ENCODE measurements at regions not wholly inside any gene's neighbourhood (a gene's known extent, or its start where the extent isn't known, plus 50 kb on each side); places are given as distances from the start of the nearest gene placed in this dataset.
"Not testable (repeated sequence)": the region's sequence is repeated elsewhere in the genome, so short reads cannot be mapped to it uniquely, and the experiment has no call there.

DNA sequence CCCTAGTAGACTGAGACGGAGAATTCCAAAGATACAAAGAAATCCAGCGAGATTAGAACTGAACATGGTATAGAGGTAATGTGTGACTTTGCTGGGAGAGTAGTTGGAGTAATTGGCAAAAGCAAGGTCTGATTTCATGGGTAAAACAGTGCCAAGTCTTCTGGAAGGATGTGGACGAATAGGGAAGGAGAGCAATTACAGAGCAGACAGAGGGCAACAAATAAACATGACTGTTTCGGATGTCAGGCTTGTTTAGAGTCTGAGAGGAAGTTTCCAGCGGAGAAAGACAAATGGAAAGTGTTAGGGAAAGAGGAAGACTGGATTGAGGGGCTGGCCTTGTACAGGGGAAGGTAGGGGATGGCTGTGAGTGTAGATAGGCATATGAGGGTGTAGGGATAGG lies 190.4 kb upstream of the ADRA1D start:
- H3K4me3 Mint-ChIP-seq, result no peak overlapping the region
- ATAC-seq (ENCODE audit: low read depth in 2 of 2) (no peak), DNase-seq (no peak)
- no peak overlapping the region for H3K27ac Mint-ChIP-seq
- H3K27ac ChIP-seq (ENCODE audit: insufficient read depth, low read length, poor library complexity, severe bottlenecking), result no peak overlapping the region
- no peaks in the 10 kb centered on the region for H3K9me3 ChIP-seq (ENCODE audit: control insufficient read depth in 2 of 2, low read length in 2 of 2)
- H3K27me3 ChIP-seq (ENCODE audit: control insufficient read depth, insufficient read depth, low read length), result no peaks in the 10 kb centered on the region
- no peaks in the 10 kb centered on the region for H3K36me3 Mint-ChIP-seq
- H3K36me3 ChIP-seq (ENCODE audit: control insufficient read depth, insufficient read depth, low read length), result no peaks in the 10 kb centered on the region
- no peaks in the 10 kb centered on the region for H3K4me1 Mint-ChIP-seq
- peaks cover 0 to 1% (median 0%) of the 10 kb centered on the region in 7 donors for H3K9me3 Mint-ChIP-seq
- H3K4me3 ChIP-seq (ENCODE audit: low read depth, low read length), result no peak overlapping the region
- no peaks in the 10 kb centered on the region for H3K4me1 ChIP-seq (ENCODE audit: control insufficient read depth, insufficient read depth, low read length, poor library complexity, severe bottlenecking)
- H3K27me3 Mint-ChIP-seq, result peaks cover 13% of the 10 kb centered on the region

DNA sequence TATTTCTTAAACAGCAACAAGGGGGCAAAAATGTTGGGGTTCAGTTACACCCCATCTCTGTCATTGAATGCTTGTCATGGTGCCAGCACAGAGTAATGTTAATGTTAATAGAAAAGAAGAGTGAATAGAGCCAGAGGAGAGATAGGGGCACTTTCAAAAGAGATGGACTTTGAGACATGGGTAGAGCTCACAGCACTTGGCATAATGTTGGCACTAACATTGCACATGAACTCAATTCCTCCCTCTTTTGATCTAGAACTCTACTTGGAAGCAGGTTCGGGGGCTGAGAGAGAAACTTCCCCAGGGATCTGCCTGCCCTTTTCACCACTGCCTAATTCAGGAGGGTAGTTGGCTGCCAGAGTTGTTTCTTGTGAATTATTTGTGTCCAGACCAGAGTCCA lies 188.0 kb upstream of the ADRA1D start:
- Mint-ChIP-seq H3K27ac (no peak overlapping the region), H3K27me3 (peaks cover 19% of the 10 kb centered on the region), H3K36me3 (no peaks in the 10 kb centered on the region), H3K4me1 (no peaks in the 10 kb centered on the region), H3K9me3 (peaks cover 0 to 1% (median 0%) of the 10 kb centered on the region in 7 donors), H3K4me3 (no peak overlapping the region)
- Histone ChIP-seq H3K9me3 (ENCODE audit: control insufficient read depth in 2 of 2, low read length in 2 of 2) (no peaks in the 10 kb centered on the region), H3K27me3 (ENCODE audit: control insufficient read depth, insufficient read depth, low read length) (no peaks in the 10 kb centered on the region), H3K36me3 (ENCODE audit: control insufficient read depth, insufficient read depth, low read length) (no peaks in the 10 kb centered on the region), H3K4me1 (ENCODE audit: control insufficient read depth, insufficient read depth, low read length, poor library complexity, severe bottlenecking) (no peaks in the 10 kb centered on the region), H3K27ac (ENCODE audit: insufficient read depth, low read length, poor library complexity, severe bottlenecking) (no peak overlapping the region), H3K4me3 (ENCODE audit: low read depth, low read length) (no peak overlapping the region)
- ATAC-seq (ENCODE audit: low read depth in 2 of 2) (no peak), DNase-seq (no peak)

DNA sequence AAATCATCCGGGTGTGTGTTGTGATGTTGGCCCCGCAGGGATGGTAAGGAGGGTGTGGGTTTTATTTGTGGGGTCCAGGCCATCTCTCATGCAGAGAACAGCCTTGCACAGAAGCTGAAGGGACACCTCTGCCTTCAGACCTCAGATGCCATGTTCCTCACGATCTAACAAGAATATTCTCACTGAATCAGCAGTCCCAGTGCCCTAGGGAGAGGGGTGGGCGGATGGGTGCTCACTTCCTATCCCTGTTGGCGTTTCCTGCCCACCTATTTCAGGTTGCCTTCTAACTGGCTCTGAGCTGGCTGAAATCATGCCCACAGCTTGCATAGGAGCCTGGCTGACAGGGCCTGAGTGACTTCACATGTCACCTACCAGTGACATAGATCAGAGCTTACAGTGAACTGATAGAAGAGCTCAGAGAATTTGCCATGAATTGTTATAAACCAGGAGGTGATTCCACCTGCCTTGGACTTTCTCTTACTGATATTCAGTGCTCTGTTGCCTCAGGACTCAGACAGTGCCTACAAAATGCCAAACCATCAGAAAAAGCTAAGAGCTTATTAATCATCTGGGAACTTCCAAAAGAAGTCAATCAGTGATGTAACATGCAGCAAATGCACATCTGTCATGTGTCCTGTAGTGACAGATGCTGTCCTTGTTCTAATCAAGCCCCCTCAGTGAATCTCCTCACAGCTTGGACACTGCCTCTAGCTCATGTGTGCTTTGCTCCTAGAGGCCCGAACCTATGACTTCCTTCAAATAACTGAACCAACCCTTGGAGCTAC lies 186.8 kb upstream of the ADRA1D start:
- Histone ChIP-seq H3K27ac (ENCODE audit: insufficient read depth, low read length, poor library complexity, severe bottlenecking) (no peak overlapping the region), H3K4me3 (ENCODE audit: low read depth, low read length) (no peak overlapping the region), H3K27me3 (ENCODE audit: control insufficient read depth, insufficient read depth, low read length) (no peaks in the 10 kb centered on the region), H3K36me3 (ENCODE audit: control insufficient read depth, insufficient read depth, low read length) (no peaks in the 10 kb centered on the region), H3K4me1 (ENCODE audit: control insufficient read depth, insufficient read depth, low read length, poor library complexity, severe bottlenecking) (no peaks in the 10 kb centered on the region), H3K9me3 (ENCODE audit: control insufficient read depth in 2 of 2, low read length in 2 of 2) (no peaks in the 10 kb centered on the region)
- Mint-ChIP-seq H3K27ac (no peak overlapping the region), H3K9me3 (peaks cover 0 to 2% (median 0%) of the 10 kb centered on the region in 7 donors), H3K4me3 (no peak overlapping the region), H3K4me1 (no peaks in the 10 kb centered on the region), H3K36me3 (no peaks in the 10 kb centered on the region), H3K27me3 (peaks cover 10% of the 10 kb centered on the region)
- DNase-seq (no peak), ATAC-seq (ENCODE audit: low read depth in 2 of 2) (no peak)

DNA sequence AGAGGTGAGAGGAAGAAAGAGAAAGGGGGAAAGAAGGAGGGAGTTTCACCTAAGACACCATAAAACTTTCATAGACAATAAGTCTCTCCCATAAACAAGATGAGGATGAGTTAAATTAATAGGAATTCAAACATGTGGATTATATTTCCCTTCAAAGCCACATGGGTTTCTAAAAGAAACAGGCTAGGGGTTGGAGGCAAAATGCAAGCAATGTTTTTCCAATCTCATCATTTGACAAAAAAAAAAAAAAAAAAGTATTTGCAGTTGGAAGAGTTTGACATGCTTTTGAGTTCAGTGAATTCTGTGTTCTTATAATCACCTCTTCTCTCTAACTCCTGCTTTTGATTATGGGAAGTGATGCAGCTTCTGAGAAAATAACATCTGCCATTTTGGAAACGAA lies 186.1 kb upstream of the ADRA1D start:
- no peak overlapping the region for H3K4me3 ChIP-seq (ENCODE audit: low read depth, low read length)
- Mint-ChIP-seq H3K27ac (no peak overlapping the region), H3K27me3 (peaks cover 10% of the 10 kb centered on the region), H3K36me3 (no peaks in the 10 kb centered on the region), H3K4me3 (no peak overlapping the region), H3K4me1 (no peaks in the 10 kb centered on the region), H3K9me3 (peaks cover 0 to 2% (median 0%) of the 10 kb centered on the region in 7 donors)
- ATAC-seq (ENCODE audit: low read depth in 2 of 2) (no peak), DNase-seq (no peak)
- H3K4me1 ChIP-seq (ENCODE audit: control insufficient read depth, insufficient read depth, low read length, poor library complexity, severe bottlenecking), result no peaks in the 10 kb centered on the region
- no peaks in the 10 kb centered on the region for H3K36me3 ChIP-seq (ENCODE audit: control insufficient read depth, insufficient read depth, low read length)
- no peak overlapping the region for H3K27ac ChIP-seq (ENCODE audit: insufficient read depth, low read length, poor library complexity, severe bottlenecking)
- H3K9me3 ChIP-seq (ENCODE audit: control insufficient read depth in 2 of 2, low read length in 2 of 2), result no peaks in the 10 kb centered on the region
- no peaks in the 10 kb centered on the region for H3K27me3 ChIP-seq (ENCODE audit: control insufficient read depth, insufficient read depth, low read length)

DNA sequence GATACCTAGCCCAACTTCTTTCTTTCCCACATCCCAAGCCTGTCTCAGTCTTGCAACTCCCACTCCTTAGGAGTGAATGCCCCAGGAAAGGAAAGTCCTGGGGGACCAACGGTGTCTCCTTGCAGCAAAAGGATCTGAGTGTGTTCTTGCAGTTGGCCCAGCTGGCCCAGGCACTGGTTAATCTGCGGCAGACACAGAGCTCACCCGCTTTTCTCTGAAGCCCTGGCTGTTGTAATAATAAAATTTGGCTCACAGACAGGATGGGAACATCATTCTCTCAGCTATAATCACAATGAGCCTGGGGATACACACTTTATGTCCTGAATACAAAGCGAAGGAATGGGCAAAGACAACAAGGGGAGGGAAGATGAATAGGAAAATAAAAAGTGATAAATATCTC lies 185.6 kb upstream of the ADRA1D start:
- DNase-seq (no peak), ATAC-seq (ENCODE audit: low read depth in 2 of 2) (no peak)
- Mint-ChIP-seq H3K9me3 (peaks cover 0 to 2% (median 0%) of the 10 kb centered on the region in 7 donors), H3K4me3 (no peak overlapping the region), H3K27me3 (peaks cover 10% of the 10 kb centered on the region), H3K36me3 (no peaks in the 10 kb centered on the region), H3K27ac (no peak overlapping the region), H3K4me1 (no peaks in the 10 kb centered on the region)
- H3K27me3 ChIP-seq (ENCODE audit: control insufficient read depth, insufficient read depth, low read length), result no peaks in the 10 kb centered on the region
- H3K36me3 ChIP-seq (ENCODE audit: control insufficient read depth, insufficient read depth, low read length), result no peaks in the 10 kb centered on the region
- H3K27ac ChIP-seq (ENCODE audit: insufficient read depth, low read length, poor library complexity, severe bottlenecking), result no peak overlapping the region
- no peaks in the 10 kb centered on the region for H3K4me1 ChIP-seq (ENCODE audit: control insufficient read depth, insufficient read depth, low read length, poor library complexity, severe bottlenecking)
- no peak overlapping the region for H3K4me3 ChIP-seq (ENCODE audit: low read depth, low read length)
- no peaks in the 10 kb centered on the region for H3K9me3 ChIP-seq (ENCODE audit: control insufficient read depth in 2 of 2, low read length in 2 of 2)

DNA sequence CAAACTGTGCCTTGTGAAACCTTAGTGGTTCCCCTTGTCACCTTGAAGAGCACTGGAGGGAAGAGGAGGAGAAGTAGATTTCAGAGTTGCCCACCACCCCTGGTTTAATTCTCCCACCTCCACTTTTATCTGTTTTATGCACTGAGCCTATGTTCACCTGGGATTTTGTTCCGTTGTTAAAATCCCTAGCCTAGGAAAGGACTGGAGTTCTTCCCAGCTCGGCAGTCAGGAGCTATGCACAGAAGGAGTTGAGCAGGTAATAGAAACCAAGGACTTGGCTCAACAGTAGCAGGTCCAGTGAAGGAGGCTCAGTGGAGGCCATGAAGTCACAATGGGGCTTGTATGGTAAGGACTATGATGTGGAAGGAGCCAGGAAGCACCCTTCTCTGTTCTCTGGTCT lies 182.4 kb upstream of the ADRA1D start:
- H3K9me3 Mint-ChIP-seq, result peaks cover 0 to 4% (median 0%) of the 10 kb centered on the region in 7 donors
- H3K4me3 ChIP-seq (ENCODE audit: low read depth, low read length), result no peak overlapping the region
- H3K27ac ChIP-seq (ENCODE audit: insufficient read depth, low read length, poor library complexity, severe bottlenecking), result no peak overlapping the region
- DNase-seq (no peak), ATAC-seq (ENCODE audit: low read depth in 2 of 2) (no peak)
- no peak overlapping the region for H3K4me3 Mint-ChIP-seq
- no peaks in the 10 kb centered on the region for H3K36me3 ChIP-seq (ENCODE audit: control insufficient read depth, insufficient read depth, low read length)
- no peaks in the 10 kb centered on the region for H3K4me1 Mint-ChIP-seq
- H3K27me3 ChIP-seq (ENCODE audit: control insufficient read depth, insufficient read depth, low read length), result no peaks in the 10 kb centered on the region
- no peaks in the 10 kb centered on the region for H3K9me3 ChIP-seq (ENCODE audit: control insufficient read depth in 2 of 2, low read length in 2 of 2)
- H3K27ac Mint-ChIP-seq, result no peak overlapping the region
- no peaks in the 10 kb centered on the region for H3K36me3 Mint-ChIP-seq
- H3K27me3 Mint-ChIP-seq, result peaks cover 10% of the 10 kb centered on the region
- no peaks in the 10 kb centered on the region for H3K4me1 ChIP-seq (ENCODE audit: control insufficient read depth, insufficient read depth, low read length, poor library complexity, severe bottlenecking)

DNA sequence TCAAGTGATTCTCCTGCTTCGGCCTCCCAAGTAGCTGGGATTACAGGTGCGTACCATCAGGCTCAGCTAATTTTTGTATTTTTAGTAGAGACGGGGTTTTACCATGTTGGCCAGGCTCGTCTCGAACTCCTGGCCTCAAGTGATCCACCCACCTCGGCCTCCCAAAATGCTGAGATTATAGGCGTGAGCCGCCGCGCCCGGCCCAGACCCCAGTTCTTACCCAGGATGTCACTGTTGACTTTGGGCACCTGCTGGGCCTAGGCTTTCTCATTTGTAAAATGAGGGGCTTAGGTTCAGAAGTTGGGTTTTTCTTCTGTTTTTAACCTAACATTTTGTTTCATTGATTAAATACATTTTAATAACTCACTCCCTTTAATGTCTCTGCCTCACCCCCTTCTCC lies 181.7 kb upstream of the ADRA1D start:
- DNase-seq; H3K4me1 Mint-ChIP-seq; H3K27ac ChIP-seq (ENCODE audit: insufficient read depth, low read length, poor library complexity, severe bottlenecking); H3K4me1 ChIP-seq (ENCODE audit: control insufficient read depth, insufficient read depth, low read length, poor library complexity, severe bottlenecking); H3K36me3 ChIP-seq (ENCODE audit: control insufficient read depth, insufficient read depth, low read length); H3K27me3 ChIP-seq (ENCODE audit: control insufficient read depth, insufficient read depth, low read length); ATAC-seq (ENCODE audit: low read depth in 2 of 2); H3K4me3 ChIP-seq (ENCODE audit: low read depth, low read length); H3K9me3 Mint-ChIP-seq; H3K9me3 ChIP-seq (ENCODE audit: control insufficient read depth in 2 of 2, low read length in 2 of 2); H3K36me3 Mint-ChIP-seq; H3K4me3 Mint-ChIP-seq: not testable (repeated sequence)
- Mint-ChIP-seq H3K27me3 (peaks cover 10% of the 10 kb centered on the region), H3K27ac (peak overlapping the region in 1 of 3 donors; percentile 28)

DNA sequence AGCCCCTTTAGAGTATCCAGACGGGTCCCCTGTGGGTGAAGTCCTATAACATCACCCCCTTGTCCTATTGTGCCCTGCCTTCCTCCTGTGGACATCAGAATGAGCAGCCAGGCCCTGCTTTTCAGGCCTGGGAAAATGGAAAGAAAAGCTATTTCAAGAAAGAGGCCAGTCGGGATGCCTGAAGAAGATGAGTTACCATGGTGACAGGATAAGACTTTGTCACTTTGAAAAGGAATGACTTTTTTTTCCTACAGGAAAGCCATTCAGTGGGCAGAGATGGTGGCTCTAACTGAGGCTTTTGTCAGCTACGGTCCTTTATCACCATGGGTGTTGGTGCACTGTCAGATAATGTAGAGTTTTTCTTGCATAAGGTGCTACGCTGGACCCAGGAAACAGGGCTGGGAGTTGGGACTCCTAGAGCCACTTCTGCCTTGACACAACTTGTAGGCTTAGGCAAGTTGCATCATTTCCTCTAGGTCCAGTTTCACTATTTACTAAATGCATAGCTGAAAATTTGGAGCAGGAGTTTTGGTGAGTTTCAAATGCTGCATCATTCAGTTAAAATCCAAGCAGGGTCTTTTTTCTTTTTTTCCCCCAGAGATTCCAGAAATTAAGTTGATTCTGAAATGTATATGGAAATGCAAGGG lies 179.0 kb upstream of the ADRA1D start:
- Mint-ChIP-seq H3K36me3 (no peaks in the 10 kb centered on the region), H3K9me3 (peaks cover 0 to 6% (median 0%) of the 10 kb centered on the region in 7 donors), H3K27me3 (no peaks in the 10 kb centered on the region), H3K27ac (no peak overlapping the region), H3K4me3 (no peak overlapping the region), H3K4me1 (no peaks in the 10 kb centered on the region)
- no peaks in the 10 kb centered on the region for H3K4me1 ChIP-seq (ENCODE audit: control insufficient read depth, insufficient read depth, low read length, poor library complexity, severe bottlenecking)
- DNase-seq (no peak), ATAC-seq (ENCODE audit: low read depth in 2 of 2) (no peak)
- no peak overlapping the region for H3K27ac ChIP-seq (ENCODE audit: insufficient read depth, low read length, poor library complexity, severe bottlenecking)
- no peaks in the 10 kb centered on the region for H3K9me3 ChIP-seq (ENCODE audit: control insufficient read depth in 2 of 2, low read length in 2 of 2)
- H3K36me3 ChIP-seq (ENCODE audit: control insufficient read depth, insufficient read depth, low read length), result no peaks in the 10 kb centered on the region
- H3K27me3 ChIP-seq (ENCODE audit: control insufficient read depth, insufficient read depth, low read length), result no peaks in the 10 kb centered on the region
- H3K4me3 ChIP-seq (ENCODE audit: low read depth, low read length), result no peak overlapping the region
